Lung (tissue), 9 donors: ENCODE measurements at regions not wholly inside any gene's neighbourhood (a gene's known extent, or its start where the extent isn't known, plus 50 kb on each side); places are given as distances from the start of the nearest gene placed in this dataset.
"Not testable (repeated sequence)": the region's sequence is repeated elsewhere in the genome, so short reads cannot be mapped to it uniquely, and the experiment has no call there.

Experiments used
- ATAC-seq: fragments of 200-7000 bp; cut with Tn5 transposase; one replicate; pipeline ENCODE4 v1.9.1; 2020; ENCODE audit warnings: moderate number of reproducible peaks; ENCODE audit not compliant: insufficient read depth, low FRiP score
- DNase-seq, 3 donors: peaks; one replicate each; pipeline ENCODE4 v3.0.0-alpha.2; 2013 to 2017
- H3K27ac ChIP-seq, 2 donors: one replicate each; pipeline ENCODE4 v1.5.1; 2013; ENCODE audit warnings: mild to moderate bottlenecking in 2 of 2, moderate library complexity in 2 of 2, control low read depth in 1 of 2, inconsistent platforms in 1 of 2, low read depth in 1 of 2, low read length in 1 of 2
- H3K27me3 ChIP-seq, 3 donors: one replicate each; pipeline ENCODE4 v1.5.1; 2013; ENCODE audit warnings: low read length in 2 of 3; ENCODE audit not compliant: control insufficient read depth in 3 of 3, insufficient read depth in 3 of 3
- H3K36me3 ChIP-seq, 4 donors: one replicate each; pipeline ENCODE4 v1.5.1; 2013; ENCODE audit warnings: low read length in 4 of 4, mild to moderate bottlenecking in 1 of 4, moderate library complexity in 1 of 4; ENCODE audit not compliant: control insufficient read depth in 4 of 4, insufficient read depth in 4 of 4
- H3K4me1 ChIP-seq, 5 donors: one replicate each; pipeline ENCODE4 v1.5.1; 2013; ENCODE audit warnings: low read length in 5 of 5, mild to moderate bottlenecking in 2 of 5, moderate library complexity in 1 of 5; ENCODE audit not compliant: control insufficient read depth in 5 of 5, insufficient read depth in 5 of 5
- H3K4me3 ChIP-seq: one replicate; pipeline ENCODE4 v1.5.1; 2013; ENCODE audit warnings: mild to moderate bottlenecking, control low read depth, moderate library complexity
- H3K9ac ChIP-seq, 2 donors: one replicate each; pipeline ENCODE4 v1.5.1; 2013; ENCODE audit warnings: low read length in 2 of 2, control low read depth in 1 of 2; ENCODE audit not compliant: insufficient read depth in 1 of 2
- H3K9me3 ChIP-seq, 4 donors: one replicate each; pipeline ENCODE4 v1.5.1; 2013; ENCODE audit warnings: low read length in 3 of 4, mild to moderate bottlenecking in 1 of 4, moderate library complexity in 1 of 4; ENCODE audit not compliant: control insufficient read depth in 4 of 4, insufficient read depth in 3 of 4
- WGBS, 2 donors: extraction: QIAGEN DNeasy Blood & Tissue Kit; methylation state at CpG; one replicate each; pipeline ENCODE4 v1.1.7; 2013; 5-methylcytosine and 5-hydroxymethylcytosine counted together
- donor health status: Bipolar disorder and iron deficiency.
- donor health status: healthy.
- donor health status: DM: yes; HTN: yes; CAD: no.

DNA sequence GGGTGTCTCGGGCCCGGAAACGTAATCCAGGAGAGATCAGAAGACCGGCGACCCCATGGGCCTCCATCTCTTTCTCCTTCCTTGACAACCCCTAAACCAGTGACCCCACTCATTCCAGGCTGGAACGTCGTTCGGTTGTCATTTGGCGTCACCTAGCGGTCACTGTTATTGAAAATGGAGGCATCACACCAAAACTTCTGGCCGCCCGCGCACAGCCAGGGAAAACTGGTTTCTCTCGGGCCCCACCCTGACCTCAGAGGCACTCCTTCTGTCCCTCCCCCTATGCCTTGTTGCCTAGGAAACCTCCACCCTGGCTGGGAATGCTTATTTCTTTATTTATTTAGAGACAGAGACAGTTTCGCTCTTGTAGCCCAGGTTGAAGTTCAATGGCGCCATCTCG is 2327.3 kb upstream of the TPTE start:
- WGBS, 2 donors, result no CpG with 5 or more reads among the region's 17 CpGs
- H3K4me3 ChIP-seq, H3K27me3 ChIP-seq, H3K27ac ChIP-seq, H3K9ac ChIP-seq, H3K4me1 ChIP-seq, DNase-seq, H3K36me3 ChIP-seq, H3K9me3 ChIP-seq: not testable (repeated sequence)
- ATAC-seq, result peak; percentile 68

DNA sequence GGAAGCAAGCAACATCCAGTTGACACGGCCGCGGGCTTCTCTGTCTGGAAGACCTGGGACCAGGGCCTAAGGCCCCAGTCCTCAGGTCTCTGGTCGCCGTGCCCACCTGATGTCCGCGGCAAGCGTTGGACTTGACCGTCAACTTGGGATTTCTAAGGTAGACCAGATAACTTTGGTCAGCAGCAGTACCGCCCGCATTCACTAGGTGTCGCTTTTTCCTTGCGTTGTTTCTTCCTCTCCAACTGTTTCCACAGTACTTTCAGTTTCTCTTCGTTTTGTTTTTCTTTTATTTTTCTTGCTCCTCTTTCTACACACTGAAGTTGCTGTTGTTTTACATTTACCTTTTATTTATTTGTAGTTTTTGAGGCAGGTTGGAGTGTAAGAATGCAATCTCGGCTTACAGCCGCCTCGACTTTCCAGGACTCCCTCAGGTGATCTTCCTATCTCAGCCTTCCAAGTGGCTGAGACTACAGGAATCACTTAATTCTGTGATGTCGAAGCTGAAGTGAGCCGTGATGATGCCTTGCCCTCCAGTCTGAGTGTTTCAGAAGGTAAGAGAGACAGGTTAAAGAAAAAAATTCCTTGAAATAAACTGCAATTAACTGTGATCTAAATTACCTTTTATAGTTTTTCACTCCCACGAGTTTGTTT is 2323.9 kb upstream of the TPTE start:
- WGBS, 2 donors, result no CpG with 5 or more reads among the region's 20 CpGs

DNA sequence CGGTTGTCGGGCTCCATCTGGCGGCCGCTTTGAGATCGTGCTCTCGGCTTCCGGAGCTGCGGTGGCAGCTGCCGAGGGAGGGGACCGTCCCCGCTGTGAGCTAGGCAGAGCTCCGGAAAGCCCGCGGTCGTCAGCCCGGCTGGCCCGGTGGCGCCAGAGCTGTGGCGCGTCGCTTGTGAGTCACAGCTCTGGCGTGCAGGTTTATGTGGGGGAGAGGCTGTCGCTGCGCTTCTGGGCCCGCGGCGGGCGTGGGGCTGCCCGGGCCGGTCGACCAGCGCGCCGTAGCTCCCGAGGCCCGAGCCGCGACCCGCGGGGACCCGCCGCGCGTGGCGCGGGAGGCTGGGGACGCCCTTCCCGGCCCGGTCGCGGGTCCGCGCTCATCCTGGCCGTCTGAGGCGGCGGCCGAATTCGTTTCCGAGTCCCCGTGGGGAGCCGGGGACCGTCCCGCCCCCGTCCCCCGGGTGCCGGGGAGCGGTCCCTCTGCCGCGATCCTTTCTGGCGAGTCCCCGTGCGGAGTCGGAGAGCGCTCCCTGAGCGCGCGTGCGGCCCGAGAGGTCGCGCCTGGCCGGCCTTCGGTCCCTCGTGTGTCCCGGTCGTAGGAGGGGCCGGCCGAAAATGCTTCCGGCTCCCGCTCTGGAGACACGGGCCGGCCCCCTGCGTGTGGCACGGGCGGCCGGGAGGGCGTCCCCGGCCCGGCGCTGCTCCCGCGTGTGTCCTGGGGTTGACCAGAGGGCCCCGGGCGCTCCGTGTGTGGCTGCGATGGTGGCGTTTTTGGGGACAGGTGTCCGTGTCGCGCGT is 2316.1 kb upstream of the TPTE start:
- H3K9ac ChIP-seq, H3K27me3 ChIP-seq, H3K27ac ChIP-seq, H3K4me3 ChIP-seq, H3K36me3 ChIP-seq, DNase-seq, H3K9me3 ChIP-seq, H3K4me1 ChIP-seq: not testable (repeated sequence)
- WGBS, 2 donors, result no CpG with 5 or more reads among the region's 111 CpGs
- ATAC-seq, result peak; percentile 90

More for the DNA sequence above, 2323.9 kb upstream of the TPTE start:
- not testable (repeated sequence) for H3K4me1 ChIP-seq, H3K27ac ChIP-seq, H3K4me3 ChIP-seq, H3K27me3 ChIP-seq, DNase-seq, H3K9me3 ChIP-seq, H3K36me3 ChIP-seq, H3K9ac ChIP-seq
- ATAC-seq, result peak; percentile 82

DNA sequence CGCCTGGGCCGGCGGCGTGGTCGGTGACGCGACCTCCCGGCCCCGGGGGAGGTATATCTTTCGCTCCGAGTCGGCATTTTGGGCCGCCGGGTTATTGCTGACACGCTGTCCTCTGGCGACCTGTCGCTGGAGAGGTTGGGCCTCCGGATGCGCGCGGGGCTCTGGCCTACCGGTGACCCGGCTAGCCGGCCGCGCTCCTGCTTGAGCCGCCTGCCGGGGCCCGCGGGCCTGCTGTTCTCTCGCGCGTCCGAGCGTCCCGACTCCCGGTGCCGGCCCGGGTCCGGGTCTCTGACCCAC is 2315.5 kb upstream of the TPTE start:
- not testable (repeated sequence) for H3K4me1 ChIP-seq, H3K9ac ChIP-seq, H3K27ac ChIP-seq, DNase-seq, ATAC-seq, H3K27me3 ChIP-seq, H3K4me3 ChIP-seq, H3K9me3 ChIP-seq, H3K36me3 ChIP-seq
- WGBS, 2 donors, result no CpG with 5 or more reads among the region's 40 CpGs

DNA sequence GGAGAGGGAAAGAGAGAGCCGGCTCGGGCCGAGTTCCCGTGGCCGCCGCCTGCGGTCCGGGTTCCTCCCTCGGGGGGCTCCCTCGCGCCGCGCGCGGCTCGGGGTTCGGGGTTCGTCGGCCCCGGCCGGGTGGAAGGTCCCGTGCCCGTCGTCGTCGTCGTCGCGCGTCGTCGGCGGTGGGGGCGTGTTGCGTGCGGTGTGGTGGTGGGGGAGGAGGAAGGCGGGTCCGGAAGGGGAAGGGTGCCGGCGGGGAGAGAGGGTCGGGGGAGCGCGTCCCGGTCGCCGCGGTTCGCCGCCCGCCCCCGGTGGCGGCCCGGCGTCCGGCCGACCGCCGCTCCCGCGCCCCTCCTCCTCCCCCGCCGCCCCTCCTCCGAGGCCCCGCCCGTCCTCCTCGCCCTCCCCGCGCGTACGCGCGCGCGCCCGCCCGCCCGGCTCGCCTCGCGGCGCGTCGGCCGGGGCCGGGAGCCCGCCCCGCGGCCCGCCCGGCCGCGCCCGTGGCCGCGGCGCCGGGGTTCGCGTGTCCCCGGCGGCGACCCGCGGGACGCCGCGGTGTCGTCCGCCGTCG is 2308.3 kb upstream of the TPTE start:
- 34 to 36% methylated on average over 15 to 41 of the region's 111 CpGs for WGBS, 2 donors

DNA sequence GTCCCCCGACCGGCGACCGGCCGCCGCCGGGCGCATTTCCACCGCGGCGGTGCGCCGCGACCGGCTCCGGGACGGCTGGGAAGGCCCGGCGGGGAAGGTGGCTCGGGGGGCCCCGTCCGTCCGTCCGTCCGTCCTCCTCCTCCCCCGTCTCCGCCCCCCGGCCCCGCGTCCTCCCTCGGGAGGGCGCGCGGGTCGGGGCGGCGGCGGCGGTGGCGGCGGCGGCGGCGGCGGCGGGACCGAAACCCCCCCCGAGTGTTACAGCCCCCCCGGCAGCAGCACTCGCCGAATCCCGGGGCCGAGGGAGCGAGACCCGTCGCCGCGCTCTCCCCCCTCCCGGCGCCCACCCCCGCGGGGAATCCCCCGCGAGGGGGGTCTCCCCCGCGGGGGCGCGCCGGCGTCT is 2306.8 kb upstream of the TPTE start:
- DNase-seq, ATAC-seq, H3K27me3 ChIP-seq, H3K27ac ChIP-seq, H3K9me3 ChIP-seq, H3K36me3 ChIP-seq, H3K9ac ChIP-seq, H3K4me1 ChIP-seq, H3K4me3 ChIP-seq: not testable (repeated sequence)
- 21 to 23% methylated on average over 22 to 23 of the region's 70 CpGs for WGBS, 2 donors

More for the DNA sequence above, 2308.3 kb upstream of the TPTE start:
- ATAC-seq, H3K9me3 ChIP-seq, H3K27ac ChIP-seq, H3K4me1 ChIP-seq, H3K36me3 ChIP-seq, DNase-seq, H3K9ac ChIP-seq, H3K27me3 ChIP-seq, H3K4me3 ChIP-seq: not testable (repeated sequence)

DNA sequence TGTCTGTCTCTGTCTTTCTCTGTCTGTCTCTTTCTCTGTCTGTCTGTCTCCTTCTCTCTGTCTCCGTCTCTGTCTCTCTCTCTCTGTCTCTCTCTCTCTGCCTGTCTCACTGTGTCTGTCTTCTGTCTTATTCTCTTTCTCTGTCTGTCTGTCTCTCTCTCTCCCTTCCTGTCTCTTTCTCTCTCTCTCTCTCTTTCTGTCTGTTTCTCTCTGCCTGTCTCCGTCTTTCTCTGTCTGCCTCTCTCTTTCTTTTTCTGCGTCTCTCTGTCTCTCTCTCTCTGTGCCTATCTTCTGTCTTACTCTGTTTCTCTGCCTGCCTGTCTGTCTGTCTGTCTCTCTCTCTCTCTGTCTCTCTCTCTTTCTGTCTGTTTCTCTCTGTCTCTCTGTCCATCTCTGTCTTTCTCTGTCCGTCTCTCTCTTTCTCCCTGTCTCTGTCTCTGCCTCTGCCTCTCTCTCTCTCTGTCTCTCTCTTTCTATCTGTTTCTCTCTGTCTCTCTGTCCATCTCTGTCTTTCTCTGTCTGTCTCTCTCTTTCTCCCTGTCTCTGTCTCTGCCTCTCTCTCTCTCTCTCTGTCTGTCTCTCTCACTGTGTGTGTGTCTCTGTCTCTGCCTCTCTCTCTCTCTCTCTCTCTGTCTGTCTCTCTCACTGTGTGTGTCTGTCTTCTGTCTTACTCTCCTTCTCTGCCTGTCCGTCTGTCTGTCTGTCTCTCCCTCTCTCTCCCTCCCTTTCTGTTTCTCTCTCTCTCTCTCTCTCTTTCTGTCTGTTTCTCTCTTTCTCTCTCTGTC is 2291.8 kb upstream of the TPTE start:
- not testable (repeated sequence) for ATAC-seq, H3K9me3 ChIP-seq, H3K9ac ChIP-seq, H3K4me1 ChIP-seq, H3K27ac ChIP-seq, H3K27me3 ChIP-seq, H3K36me3 ChIP-seq, DNase-seq, H3K4me3 ChIP-seq
- no CpG with 5 or more reads among the region's 5 CpGs for WGBS, 2 donors

DNA sequence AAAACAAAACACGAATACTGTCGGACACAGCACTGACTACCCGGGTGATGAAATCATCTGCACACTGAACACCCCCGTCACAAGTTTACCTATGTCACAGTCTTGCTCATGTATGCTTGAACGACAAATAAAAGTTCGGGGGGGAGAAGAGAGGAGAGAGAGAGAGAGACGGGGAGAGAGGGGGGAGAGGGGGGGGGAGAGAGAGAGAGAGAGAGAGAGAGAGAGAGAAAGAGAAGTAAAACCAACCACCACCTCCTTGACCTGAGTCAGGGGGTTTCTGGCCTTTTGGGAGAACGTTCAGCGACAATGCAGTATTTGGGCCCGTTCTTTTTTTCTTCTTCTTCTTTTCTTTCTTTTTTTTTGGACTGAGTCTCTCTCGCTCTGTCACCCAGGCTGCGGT is 2290.1 kb upstream of the TPTE start:
- WGBS, 2 donors, result 55 to 60% methylated on average over 1 of the region's 12 CpGs
- H3K4me3 ChIP-seq, ATAC-seq, H3K9me3 ChIP-seq, H3K4me1 ChIP-seq, H3K27ac ChIP-seq, H3K9ac ChIP-seq, H3K36me3 ChIP-seq, DNase-seq, H3K27me3 ChIP-seq: not testable (repeated sequence)
